OCI-LY1 (cell line): ENCODE measurements at regions not wholly inside any gene's neighbourhood (a gene's known extent, or its start where the extent isn't known, plus 50 kb on each side); places are given as distances from the start of the nearest gene placed in this dataset.

Source experiments
- CTCF ChIP-seq: fragments of 200-600 bp; sonication (generic), shearing (Covaris generic); IDR thresholded peaks from 2 replicates; pipeline ENCODE4 v1.5.1; 2017; ENCODE audit warnings: mild to moderate bottlenecking, antibody characterized with exemption, low read length, moderate library complexity, mixed read lengths
- EZH2 ChIP-seq: fragments of 200-600 bp; sonication (generic), shearing (Covaris generic); IDR thresholded peaks from 2 replicates; pipeline ENCODE4 v1.8.0; 2017; ENCODE audit warnings: borderline replicate concordance, mixed run types, mild to moderate bottlenecking, antibody characterized with exemption, low read length, moderate library complexity, mixed read lengths

- TF ChIP-seq CTCF (no peak), EZH2 (no peak)
These were observed 124.7 kb downstream of the MEX3B start for GRCh38 chr15:81921163-81921562.
